ENCODE measurements at regions not wholly inside any gene's neighbourhood (a gene's known extent, or its start where the extent isn't known, plus 50 kb on each side); places are given as distances from the start of the nearest gene placed in this dataset.

DNA sequence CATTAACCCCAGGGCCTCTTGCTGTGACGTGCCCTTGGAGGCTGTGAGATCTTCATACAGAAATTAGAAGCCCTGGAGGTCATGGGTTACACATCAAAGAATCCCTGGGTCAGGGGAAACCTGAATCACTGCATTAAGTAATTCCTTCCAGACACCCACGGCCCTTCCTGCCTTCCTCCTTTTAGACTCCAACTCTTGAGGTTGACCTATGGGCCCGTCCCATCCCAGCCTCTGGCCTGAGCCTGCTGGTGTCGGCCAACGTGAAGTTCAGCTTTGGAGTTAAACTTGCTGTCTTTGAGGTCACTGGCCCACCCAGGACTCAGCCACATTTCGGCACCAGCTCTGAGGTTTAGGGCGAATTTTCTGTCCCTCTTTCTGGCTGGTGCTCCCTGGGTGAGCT lies 198.3 kb downstream of the ACKR3 start:
- Histone ChIP-seq H3K9me3 (no peaks in the 10 kb centered on the region), H3K4me1 (no peaks in the 10 kb centered on the region), H3K36me3 (replicated peaks in 1 of 2; ENCODE audit: insufficient read depth in 1 of 2, low read depth in 2 of 2) (no peaks in the 10 kb centered on the region), H3K27me3 (no peaks in the 10 kb centered on the region), H3K4me3 (no peak overlapping the region), H3K27ac (no peak overlapping the region)
- no peak for TF ChIP-seq POLR2A (IDR thresholded peaks at IDR 0.05)
- TF ChIP-seq, protein P1, sequence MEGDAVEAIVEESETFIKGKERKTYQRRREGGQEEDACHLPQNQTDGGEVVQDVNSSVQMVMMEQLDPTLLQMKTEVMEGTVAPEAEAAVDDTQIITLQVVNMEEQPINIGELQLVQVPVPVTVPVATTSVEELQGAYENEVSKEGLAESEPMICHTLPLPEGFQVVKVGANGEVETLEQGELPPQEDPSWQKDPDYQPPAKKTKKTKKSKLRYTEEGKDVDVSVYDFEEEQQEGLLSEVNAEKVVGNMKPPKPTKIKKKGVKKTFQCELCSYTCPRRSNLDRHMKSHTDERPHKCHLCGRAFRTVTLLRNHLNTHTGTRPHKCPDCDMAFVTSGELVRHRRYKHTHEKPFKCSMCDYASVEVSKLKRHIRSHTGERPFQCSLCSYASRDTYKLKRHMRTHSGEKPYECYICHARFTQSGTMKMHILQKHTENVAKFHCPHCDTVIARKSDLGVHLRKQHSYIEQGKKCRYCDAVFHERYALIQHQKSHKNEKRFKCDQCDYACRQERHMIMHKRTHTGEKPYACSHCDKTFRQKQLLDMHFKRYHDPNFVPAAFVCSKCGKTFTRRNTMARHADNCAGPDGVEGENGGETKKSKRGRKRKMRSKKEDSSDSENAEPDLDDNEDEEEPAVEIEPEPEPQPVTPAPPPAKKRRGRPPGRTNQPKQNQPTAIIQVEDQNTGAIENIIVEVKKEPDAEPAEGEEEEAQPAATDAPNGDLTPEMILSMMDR (IDR thresholded peaks at IDR 0.05) = no peak
- DNase-seq = no peak
- intact Hi-C loops (cut with DNase I) = no loop called here
- no peak for ATAC-seq
- WGBS, 2 donors = 81 to 92% methylated on average over 7 of the region's 7 CpGs

DNA sequence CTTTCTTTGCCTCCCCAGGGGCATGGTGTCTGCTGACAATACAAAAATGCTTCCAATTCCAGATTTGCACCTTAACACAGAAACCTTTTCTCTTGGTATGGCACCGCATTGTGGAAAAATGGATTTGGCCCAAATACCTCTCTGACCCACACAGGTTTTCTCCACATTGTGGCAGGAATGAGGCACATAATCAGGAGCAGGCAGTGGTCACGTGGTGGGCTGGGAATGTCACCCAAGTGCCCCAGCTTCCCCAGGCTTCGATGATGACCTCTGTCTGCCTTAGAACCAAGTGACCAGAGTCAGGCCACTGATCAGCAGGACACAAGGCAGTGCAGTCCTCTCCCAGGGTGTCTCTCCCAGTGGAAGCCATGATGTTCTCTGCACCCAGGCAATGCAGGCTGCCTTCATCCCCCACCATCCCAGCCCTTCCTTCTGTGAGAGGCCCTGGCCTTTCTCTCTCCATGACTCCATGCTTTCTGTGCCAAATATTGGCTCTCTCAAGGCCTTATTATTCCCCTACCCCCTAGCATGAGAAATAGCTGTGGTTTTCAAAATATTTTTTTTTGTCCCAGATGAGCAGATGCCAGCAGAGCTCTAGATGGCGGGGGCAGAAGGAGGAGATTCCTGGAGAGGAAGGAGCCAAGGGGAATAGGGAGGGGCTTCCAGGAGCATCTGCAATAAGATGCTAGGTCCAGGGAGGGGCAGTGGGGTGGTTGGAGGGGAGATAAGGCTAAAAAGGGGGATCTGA lies 198.9 kb downstream of the ACKR3 start:
- DNase-seq = no peak
- intact Hi-C loops (cut with DNase I) = no loop called here
- no peak overlapping the region for H3K27ac ChIP-seq
- 82 to 89% methylated on average over 4 of the region's 4 CpGs for WGBS, 2 donors
- no peak for ATAC-seq
- H3K4me1 ChIP-seq = no peaks in the 10 kb centered on the region
- no peaks in the 10 kb centered on the region for H3K9me3 ChIP-seq
- H3K27me3 ChIP-seq = no peaks in the 10 kb centered on the region
- no peak for TF ChIP-seq POLR2A (IDR thresholded peaks at IDR 0.05)
- TF ChIP-seq, protein P1 (IDR thresholded peaks at IDR 0.05) = no peak
- no peaks in the 10 kb centered on the region for H3K36me3 ChIP-seq (replicated peaks in 1 of 2; ENCODE audit: insufficient read depth in 1 of 2, low read depth in 2 of 2)
- H3K4me3 ChIP-seq = no peak overlapping the region

DNA sequence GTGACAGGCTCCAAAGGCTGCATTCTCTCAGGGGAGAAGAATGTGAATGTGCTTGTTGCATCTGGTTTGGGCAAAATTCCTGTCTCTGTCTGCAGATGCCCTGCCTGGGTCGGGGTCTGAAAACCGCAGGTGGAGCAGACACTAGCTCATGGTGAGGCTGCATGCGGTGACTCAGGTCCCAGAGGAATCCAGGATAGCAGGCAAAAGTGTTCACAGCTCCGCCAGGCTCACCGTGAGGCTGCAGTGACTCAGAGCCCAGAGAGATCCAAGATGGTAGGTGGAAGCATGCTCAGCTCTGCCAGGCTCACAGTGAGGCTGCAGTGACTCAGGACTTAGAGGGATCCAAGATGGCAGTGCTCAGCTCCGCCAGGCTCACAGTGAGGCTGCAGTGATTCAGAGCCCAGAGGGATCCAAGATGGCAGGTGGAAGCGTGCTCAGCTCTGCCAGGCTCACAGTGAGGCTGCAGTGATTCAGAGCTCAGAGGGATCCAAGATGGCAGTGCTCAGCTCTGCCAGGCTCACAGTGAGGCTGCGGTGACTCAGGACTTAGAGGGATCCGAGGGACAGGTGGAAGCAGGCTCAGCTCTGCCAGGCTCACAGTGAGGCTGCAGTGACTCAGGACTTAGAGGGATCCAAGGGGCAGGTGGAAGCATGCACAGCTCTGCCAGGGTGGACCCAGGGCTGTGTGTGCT lies 200.5 kb downstream of the ACKR3 start:
- H3K36me3 ChIP-seq (replicated peaks in 1 of 2; ENCODE audit: insufficient read depth in 1 of 2, low read depth in 2 of 2) = no peaks in the 10 kb centered on the region
- H3K27ac ChIP-seq = no peak overlapping the region
- no peak overlapping the region for H3K4me3 ChIP-seq
- ATAC-seq (no peak), DNase-seq (no peak)
- no peaks in the 10 kb centered on the region for H3K4me1 ChIP-seq
- H3K9me3 ChIP-seq = no peaks in the 10 kb centered on the region
- H3K27me3 ChIP-seq = no peaks in the 10 kb centered on the region
- WGBS, 2 donors = 81 to 83% methylated on average over 6 to 9 of the region's 9 CpGs
- intact Hi-C loops (cut with DNase I) = no loop called here
- no peak for TF ChIP-seq POLR2A (IDR thresholded peaks at IDR 0.05)
- TF ChIP-seq, protein P1 (IDR thresholded peaks at IDR 0.05) = no peak

DNA sequence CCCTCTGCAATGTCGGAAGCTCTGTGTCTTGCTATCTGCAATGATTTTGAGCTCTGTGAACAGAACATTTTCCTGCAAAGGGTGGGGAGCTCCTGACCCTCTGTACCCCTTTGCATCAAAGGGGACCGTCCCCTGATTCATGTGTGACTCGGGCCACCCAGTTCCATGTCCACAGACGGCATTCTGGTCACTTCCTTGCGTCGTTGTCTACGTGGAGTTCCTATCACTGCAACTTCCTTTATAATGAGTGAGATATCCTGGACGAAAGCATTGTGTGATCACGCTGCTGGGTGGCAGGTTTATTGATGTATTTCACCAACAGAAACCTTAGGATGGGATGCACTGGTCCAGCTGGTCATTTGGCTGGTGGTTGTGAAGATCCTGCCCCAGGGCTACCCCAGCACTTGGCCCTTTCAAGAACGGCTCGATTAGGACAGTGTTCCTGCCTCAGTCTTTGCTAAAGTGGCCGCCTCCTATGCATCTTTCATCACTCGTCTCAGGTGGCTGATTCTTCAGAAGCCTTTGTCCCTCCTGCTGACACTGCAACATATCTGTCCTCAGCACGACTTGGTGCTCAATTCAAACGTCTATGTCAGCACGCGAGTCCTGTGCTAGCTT lies 202.7 kb downstream of the ACKR3 start:
- intact Hi-C loops (cut with DNase I) = no loop called here
- Histone ChIP-seq H3K4me3 (no peak overlapping the region), H3K9me3 (no peaks in the 10 kb centered on the region), H3K27ac (no peak overlapping the region), H3K27me3 (no peaks in the 10 kb centered on the region), H3K4me1 (peaks cover 8% of the 10 kb centered on the region), H3K36me3 (replicated peaks in 1 of 2; ENCODE audit: insufficient read depth in 1 of 2, low read depth in 2 of 2) (no peaks in the 10 kb centered on the region)
- DNase-seq (no peak), ATAC-seq (no peak)
- 67 to 81% methylated on average over 16 to 17 of the region's 17 CpGs for WGBS, 2 donors
- TF ChIP-seq POLR2A (IDR thresholded peaks at IDR 0.05) = no peak
- TF ChIP-seq, protein P1 (IDR thresholded peaks at IDR 0.05) = no peak

Measured in body of pancreas (tissue), 4 donors.